ENCODE measurements at regions not wholly inside any gene's neighbourhood (a gene's known extent, or its start where the extent isn't known, plus 50 kb on each side); places are given as distances from the start of the nearest gene placed in this dataset.

DNA sequence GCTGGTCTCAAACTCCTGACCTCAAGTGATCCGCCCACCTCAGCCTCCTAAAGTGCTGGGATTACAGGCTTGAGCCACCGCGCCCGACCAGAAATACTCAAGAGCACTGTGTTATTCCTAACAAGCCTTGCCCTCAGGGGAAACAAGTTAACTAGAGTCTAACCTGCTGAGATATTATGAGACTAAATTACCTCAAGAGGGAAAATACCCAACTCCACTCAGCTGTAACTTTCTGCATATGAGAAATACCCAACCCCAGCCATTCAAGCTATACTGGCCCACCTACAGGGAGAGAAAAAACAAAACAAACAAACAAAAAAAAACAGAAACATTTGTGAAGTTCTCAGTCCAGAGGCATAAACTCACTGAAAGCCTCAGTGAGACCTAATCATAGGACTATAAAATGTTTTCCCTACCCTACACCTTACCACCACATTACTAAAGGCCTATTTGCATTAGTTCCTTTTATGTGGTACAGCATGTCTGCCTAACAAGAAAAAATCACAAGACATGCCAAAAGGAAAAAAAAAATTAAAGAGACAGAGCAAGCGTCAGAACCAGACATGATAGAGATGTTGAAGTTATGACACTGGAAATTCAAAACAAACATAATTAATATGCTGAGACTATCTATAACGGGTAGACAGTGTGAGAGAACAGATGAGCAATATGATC is 876.0 kb downstream of the FSTL5 start:
- TF ChIP-seq CTCF (IDR thresholded peaks at IDR 0.05) (no peak), POLR2A (IDR thresholded peaks at IDR 0.05) (no peak)

Measured in thyroid gland (tissue), 4 donors.